Kidney capillary endothelial cell (primary cell): ENCODE measurements at regions not wholly inside any gene's neighbourhood (a gene's known extent, or its start where the extent isn't known, plus 50 kb on each side); places are given as distances from the start of the nearest gene placed in this dataset.
"Not testable (repeated sequence)": the region's sequence is repeated elsewhere in the genome, so short reads cannot be mapped to it uniquely, and the experiment has no call there.

Experiments used
- DNase-seq: peaks from one replicate; pipeline ENCODE4 v3.0.0-alpha.2; 2018; ENCODE audit warnings: low spot score

GRCh38 chr5:30150231-30150630 lies 1043.3 kb upstream of the CDH6 start:
- DNase-seq: no peak

GRCh38 chr5:30149526-30149925 lies 1044.0 kb upstream of the CDH6 start:
- no peak for DNase-seq

- no peak for DNase-seq
These were observed 1045.5 kb upstream of the CDH6 start for GRCh38 chr5:30147976-30148375.

GRCh38 chr5:30144059-30144458 lies 1049.4 kb upstream of the CDH6 start:
- not testable (repeated sequence) for DNase-seq

- no peak for DNase-seq
These were observed 1051.1 kb upstream of the CDH6 start for GRCh38 chr5:30142432-30142831.

GRCh38 chr5:30121043-30121442 lies 1072.4 kb upstream of the CDH6 start:
- DNase-seq: no peak

GRCh38 chr5:30117135-30117534 lies 1076.4 kb upstream of the CDH6 start:
- DNase-seq: no peak

- DNase-seq: no peak
These were observed 1079.9 kb upstream of the CDH6 start for GRCh38 chr5:30113542-30113941.

- DNase-seq: no peak
These were observed 1080.6 kb upstream of the CDH6 start for GRCh38 chr5:30112867-30113266.

GRCh38 chr5:30108051-30108450 lies 1085.4 kb upstream of the CDH6 start:
- no peak for DNase-seq

- DNase-seq: no peak
These were observed 1086.9 kb upstream of the CDH6 start for GRCh38 chr5:30106596-30106995.

GRCh38 chr5:30104872-30105596 lies 1088.5 kb upstream of the CDH6 start:
- DNase-seq: no peak

- DNase-seq: no peak
These were observed 1089.9 kb upstream of the CDH6 start for GRCh38 chr5:30103452-30104202.

- no peak for DNase-seq
These were observed 1090.4 kb upstream of the CDH6 start for GRCh38 chr5:30103052-30103451.

GRCh38 chr5:30102185-30102584 lies 1091.3 kb upstream of the CDH6 start:
- DNase-seq: no peak

- DNase-seq: no peak
These were observed 1092.6 kb upstream of the CDH6 start for GRCh38 chr5:30100929-30101328.

GRCh38 chr5:30100148-30100713 lies 1093.3 kb upstream of the CDH6 start:
- DNase-seq: no peak

GRCh38 chr5:30099634-30100033 lies 1093.9 kb upstream of the CDH6 start:
- DNase-seq: no peak

- no peak for DNase-seq
These were observed 1094.5 kb upstream of the CDH6 start for GRCh38 chr5:30098940-30099339.

GRCh38 chr5:30092548-30092947 lies 1100.9 kb upstream of the CDH6 start:
- no peak for DNase-seq

GRCh38 chr5:30069441-30070263 lies 1123.8 kb upstream of the CDH6 start:
- no peak for DNase-seq

GRCh38 chr5:30063503-30063902 lies 1130.0 kb upstream of the CDH6 start:
- DNase-seq: no peak
